Activated CD4-positive, alpha-beta memory T cell treated with anti-CD3 and anti-CD28 coated beads, Interleukin-2, amount 10 ng/mL, durations not matched to agents 7 days and 5 days (primary cell): ENCODE measurements at regions not wholly inside any gene's neighbourhood (a gene's known extent, or its start where the extent isn't known, plus 50 kb on each side); places are given as distances from the start of the nearest gene placed in this dataset.

Source experiments
- CTCF ChIA-PET: fragments of 350-600 bp; sonication (Branson Sonifier 250); formaldehyde crosslinking; loops from one replicate; lab custom pipeline; 2021; ENCODE audit warnings: antibody characterized with exemption, inconsistent platforms; lab: Charles Lee
- POLR2A ChIA-PET: fragments of 350-600 bp; sonication (Branson Sonifier 250); formaldehyde crosslinking; loops from one replicate; lab custom pipeline; 2021; ENCODE audit warnings: antibody characterized with exemption; lab: Charles Lee
- DNase-seq: peaks from one replicate; pipeline ENCODE4 v3.0.0-alpha.2; 2020
- H3K27ac Mint-ChIP-seq: one replicate; pipeline ENCODE4 v1.8.0; 2021; ENCODE audit warnings: mild to moderate bottlenecking, mixed read lengths
- H3K27me3 Mint-ChIP-seq: one replicate; pipeline ENCODE4 v1.8.0; 2021; ENCODE audit warnings: mixed read lengths
- H3K36me3 Mint-ChIP-seq: one replicate; pipeline ENCODE4 v1.8.0; 2021; ENCODE audit warnings: low read depth, mixed read lengths
- H3K4me1 Mint-ChIP-seq: one replicate; pipeline ENCODE4 v1.8.0; 2021; ENCODE audit warnings: mixed read lengths
- H3K4me3 Mint-ChIP-seq: one replicate; pipeline ENCODE4 v1.8.0; 2021; ENCODE audit warnings: mild to moderate bottlenecking, mixed read lengths
- H3K9me3 Mint-ChIP-seq: one replicate; pipeline ENCODE4 v1.8.0; 2021; ENCODE audit warnings: mixed read lengths

DNA sequence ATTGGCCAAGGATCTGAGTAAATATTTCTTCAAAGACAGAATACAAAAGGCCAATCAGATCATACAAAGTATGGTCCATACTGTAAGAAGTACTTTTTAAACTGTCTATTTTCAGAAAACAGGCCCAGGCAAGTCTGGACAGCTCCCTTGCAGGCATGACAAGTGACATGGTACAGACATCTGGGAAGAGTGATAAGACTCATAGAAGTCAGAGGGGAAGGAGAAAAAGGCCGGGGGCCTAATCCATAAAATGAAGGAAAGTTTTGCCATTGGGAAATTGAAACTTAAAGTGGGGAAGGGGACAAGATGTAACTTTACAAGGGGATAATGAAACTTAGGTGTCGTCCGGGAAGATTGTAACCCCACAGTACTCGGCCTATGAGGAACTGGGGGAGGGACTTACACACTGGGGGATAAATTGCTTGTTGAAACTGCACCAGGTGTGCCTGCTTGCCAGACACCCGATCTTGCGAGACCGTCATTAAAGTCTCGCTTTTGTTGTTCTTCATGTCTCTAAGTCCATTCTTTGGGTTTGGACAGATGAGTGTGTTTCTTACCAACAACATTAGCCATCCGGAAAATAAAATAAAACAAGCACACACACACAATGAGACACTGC, 684.0 kb downstream of the CDH11 start:
- Mint-ChIP-seq H3K4me1 (no peaks in the 10 kb centered on the region), H3K36me3 (no peaks in the 10 kb centered on the region), H3K27ac (no peak overlapping the region), H3K9me3 (peaks cover 7% of the 10 kb centered on the region), H3K27me3 (no peaks in the 10 kb centered on the region), H3K4me3 (no peak overlapping the region)
- ChIA-PET CTCF (no interaction called here), POLR2A (no interaction called here)
- no peak for DNase-seq

DNA sequence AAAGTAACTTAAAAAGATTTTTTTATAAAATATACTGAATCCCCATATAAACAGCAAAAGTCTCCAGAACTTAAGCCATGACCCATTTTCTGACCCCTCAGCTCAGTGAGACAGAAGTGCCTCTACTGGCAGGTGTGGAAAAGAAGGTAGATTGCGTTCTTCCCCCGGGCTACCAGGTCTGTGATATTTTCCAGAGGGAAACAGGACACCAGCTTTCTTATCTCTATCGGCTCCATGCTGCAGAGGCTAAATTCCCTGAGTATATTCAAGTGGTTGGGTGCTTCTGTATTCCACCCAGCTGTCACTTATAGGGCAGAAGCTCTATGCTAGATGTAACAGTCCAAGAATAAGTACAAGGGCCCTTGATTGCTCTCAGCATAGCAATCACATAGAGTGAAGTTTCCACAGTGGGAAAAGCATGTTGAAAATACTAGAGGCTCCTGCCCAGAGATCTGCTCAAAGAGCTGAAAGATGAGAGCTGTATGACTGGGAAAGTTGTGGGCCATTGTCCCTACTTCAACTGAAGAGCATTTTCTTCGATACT, 687.3 kb downstream of the CDH11 start:
- no peaks in the 10 kb centered on the region for H3K36me3 Mint-ChIP-seq
- no peaks in the 10 kb centered on the region for H3K27me3 Mint-ChIP-seq
- H3K27ac Mint-ChIP-seq = no peak overlapping the region
- ChIA-PET CTCF (no interaction called here), POLR2A (no interaction called here)
- no peak for DNase-seq
- H3K4me1 Mint-ChIP-seq = no peaks in the 10 kb centered on the region
- peaks cover 8% of the 10 kb centered on the region for H3K9me3 Mint-ChIP-seq
- H3K4me3 Mint-ChIP-seq = no peak overlapping the region

DNA sequence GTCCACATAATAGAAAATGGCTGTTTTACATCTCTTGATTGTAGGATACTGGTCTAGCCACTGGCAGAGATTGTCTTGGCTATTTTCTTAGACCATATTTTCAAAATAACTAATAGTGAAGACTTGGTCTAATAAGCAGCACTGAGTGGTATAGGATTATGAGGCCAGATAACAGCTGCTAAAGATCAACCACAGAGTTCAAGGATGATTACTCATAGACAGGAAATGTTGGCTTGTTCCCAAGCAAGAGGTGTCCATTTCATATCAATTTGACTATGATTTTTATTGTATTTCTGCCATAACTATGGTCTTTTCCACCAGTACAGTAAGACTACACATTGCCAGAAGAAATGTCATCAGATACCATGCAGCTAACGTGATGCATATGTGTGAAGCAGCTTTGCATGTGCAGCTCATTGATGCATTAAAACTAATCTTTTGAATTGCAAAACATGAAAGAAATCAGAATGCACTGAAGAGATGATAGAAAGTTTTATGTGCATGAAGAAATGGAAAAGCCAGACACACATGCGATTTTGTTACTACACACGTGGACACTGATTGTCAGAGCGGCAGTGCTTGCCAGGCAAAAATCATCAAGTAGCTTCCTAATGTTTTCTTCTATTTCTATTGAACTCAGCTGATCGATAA, 693.3 kb downstream of the CDH11 start:
- H3K9me3 Mint-ChIP-seq = peaks cover 12% of the 10 kb centered on the region
- DNase-seq = no peak
- no peak overlapping the region for H3K27ac Mint-ChIP-seq
- no peaks in the 10 kb centered on the region for H3K27me3 Mint-ChIP-seq
- ChIA-PET POLR2A (no interaction called here), CTCF (no interaction called here)
- H3K4me1 Mint-ChIP-seq = no peaks in the 10 kb centered on the region
- no peaks in the 10 kb centered on the region for H3K36me3 Mint-ChIP-seq
- no peak overlapping the region for H3K4me3 Mint-ChIP-seq

DNA sequence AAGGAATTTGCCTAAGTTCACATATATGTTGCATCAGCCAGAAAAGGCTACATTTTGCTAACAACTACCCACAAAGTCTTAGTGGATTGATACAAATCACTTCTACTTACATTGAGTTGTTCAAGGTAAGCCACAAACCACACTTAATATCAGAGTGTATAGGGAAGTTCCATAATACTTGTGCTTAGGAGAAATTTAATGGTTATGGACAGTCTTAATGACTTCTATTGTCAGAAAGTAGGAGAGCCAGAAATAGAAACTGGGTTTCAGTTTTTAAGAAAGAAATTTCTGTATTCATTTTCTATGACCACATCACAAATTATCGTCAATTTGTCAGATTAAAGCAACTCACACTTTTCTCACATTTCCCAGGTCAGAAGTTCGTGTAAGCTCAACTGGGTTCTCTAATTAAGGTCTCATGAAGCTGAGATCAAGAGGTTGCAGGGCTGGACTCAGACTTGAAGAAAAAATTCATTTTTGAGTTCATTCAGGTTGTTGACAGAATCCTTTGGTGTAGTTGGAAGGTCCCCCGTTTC, 695.7 kb downstream of the CDH11 start:
- H3K36me3 Mint-ChIP-seq = no peaks in the 10 kb centered on the region
- H3K4me3 Mint-ChIP-seq = no peak overlapping the region
- no peak for DNase-seq
- no peak overlapping the region for H3K27ac Mint-ChIP-seq
- H3K9me3 Mint-ChIP-seq = peaks cover 16% of the 10 kb centered on the region
- CTCF ChIA-PET = no interaction called here
- POLR2A ChIA-PET = no interaction called here
- no peaks in the 10 kb centered on the region for H3K4me1 Mint-ChIP-seq
- no peaks in the 10 kb centered on the region for H3K27me3 Mint-ChIP-seq

DNA sequence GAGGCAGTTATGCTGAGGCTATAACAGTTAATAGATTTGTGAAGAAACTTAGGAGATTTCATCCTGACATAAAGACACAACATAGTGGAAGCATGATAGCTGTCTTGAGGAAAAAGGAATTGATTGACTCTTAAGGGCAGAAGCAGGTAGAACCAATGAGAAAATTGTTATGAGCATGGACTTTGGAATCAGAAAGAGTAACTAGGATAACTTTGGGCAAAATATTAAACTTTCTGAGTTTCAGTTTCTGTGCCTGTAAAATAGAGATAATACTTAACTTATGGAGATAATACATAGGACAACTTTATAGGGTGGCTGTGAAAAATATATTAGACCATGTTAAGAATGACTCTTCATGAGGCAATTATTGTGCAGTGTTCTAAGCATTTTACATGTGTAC, 696.5 kb downstream of the CDH11 start:
- DNase-seq = no peak
- ChIA-PET POLR2A (no interaction called here), CTCF (no interaction called here)
- Mint-ChIP-seq H3K36me3 (no peaks in the 10 kb centered on the region), H3K4me3 (no peak overlapping the region), H3K27ac (no peak overlapping the region), H3K27me3 (no peaks in the 10 kb centered on the region), H3K4me1 (no peaks in the 10 kb centered on the region), H3K9me3 (peaks cover 17% of the 10 kb centered on the region)

DNA sequence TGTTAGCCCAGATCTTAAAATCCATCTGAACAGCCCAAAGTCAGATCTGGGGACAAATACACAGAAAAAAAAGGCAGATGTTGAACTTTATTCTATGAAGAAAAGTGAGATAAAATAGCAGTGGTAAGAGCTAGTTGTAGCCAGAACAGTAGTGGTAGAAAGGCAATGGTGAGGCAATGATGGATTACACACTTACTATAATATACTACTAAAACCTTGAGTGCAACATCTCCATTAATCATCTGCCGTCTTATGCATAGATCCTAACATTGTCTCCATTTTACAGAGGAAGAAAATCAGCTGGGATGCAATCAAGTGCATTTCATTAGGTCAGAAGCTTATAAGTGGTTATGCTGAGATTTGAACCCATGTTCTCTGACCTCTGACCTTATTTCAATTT, 699.6 kb downstream of the CDH11 start:
- Mint-ChIP-seq H3K36me3 (no peaks in the 10 kb centered on the region), H3K27me3 (no peaks in the 10 kb centered on the region), H3K4me1 (no peaks in the 10 kb centered on the region), H3K9me3 (peaks cover 21% of the 10 kb centered on the region), H3K4me3 (no peak overlapping the region), H3K27ac (no peak overlapping the region)
- ChIA-PET CTCF (no interaction called here), POLR2A (no interaction called here)
- DNase-seq = no peak

DNA sequence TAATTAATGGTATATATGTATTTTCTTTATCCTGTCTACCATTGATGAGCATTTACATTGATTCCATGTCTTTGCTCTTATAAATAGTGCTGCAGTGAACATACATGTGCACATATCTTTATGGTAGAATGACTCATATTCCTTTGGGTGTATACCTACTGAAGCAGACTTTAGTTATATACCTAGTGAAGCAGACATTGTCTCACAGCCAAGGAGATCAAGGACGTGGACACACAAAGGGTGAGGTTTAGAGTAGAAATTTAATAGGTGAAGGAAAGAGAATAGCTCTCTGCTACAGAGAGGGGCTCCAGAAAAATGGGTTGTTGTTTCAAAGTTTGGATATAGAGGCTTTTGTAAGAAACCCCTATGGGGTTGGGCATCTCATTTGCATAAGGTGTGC, 700.3 kb downstream of the CDH11 start:
- peaks cover 25% of the 10 kb centered on the region for H3K9me3 Mint-ChIP-seq
- no peak overlapping the region for H3K4me3 Mint-ChIP-seq
- no peak for DNase-seq
- ChIA-PET CTCF (no interaction called here), POLR2A (no interaction called here)
- H3K36me3 Mint-ChIP-seq = no peaks in the 10 kb centered on the region
- H3K27me3 Mint-ChIP-seq = no peaks in the 10 kb centered on the region
- H3K27ac Mint-ChIP-seq = no peak overlapping the region
- H3K4me1 Mint-ChIP-seq = no peaks in the 10 kb centered on the region

DNA sequence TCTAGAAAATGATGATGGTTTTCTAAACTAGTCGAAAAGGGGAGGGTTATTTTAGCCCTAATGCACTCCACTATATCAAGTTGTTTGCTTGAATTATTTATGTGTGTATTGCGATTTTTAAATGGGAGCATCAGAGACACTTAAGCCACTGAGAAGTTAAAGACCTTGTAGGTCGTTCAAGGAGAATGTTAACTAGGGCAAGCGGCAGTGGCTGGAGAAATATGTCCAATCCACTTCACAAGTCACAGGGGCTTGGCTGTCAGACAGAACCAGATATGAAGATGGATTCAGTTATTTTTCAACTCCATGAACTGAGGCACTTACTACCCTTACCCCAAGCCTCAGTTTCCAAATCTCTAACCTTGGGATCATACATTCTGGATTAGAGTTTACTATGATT, 702.0 kb downstream of the CDH11 start:
- Mint-ChIP-seq H3K27ac (no peak overlapping the region), H3K9me3 (peaks cover 25% of the 10 kb centered on the region), H3K27me3 (no peaks in the 10 kb centered on the region), H3K4me3 (no peak overlapping the region), H3K36me3 (no peaks in the 10 kb centered on the region), H3K4me1 (peaks cover 1% of the 10 kb centered on the region)
- ChIA-PET CTCF (no interaction called here), POLR2A (no interaction called here)
- no peak for DNase-seq

DNA sequence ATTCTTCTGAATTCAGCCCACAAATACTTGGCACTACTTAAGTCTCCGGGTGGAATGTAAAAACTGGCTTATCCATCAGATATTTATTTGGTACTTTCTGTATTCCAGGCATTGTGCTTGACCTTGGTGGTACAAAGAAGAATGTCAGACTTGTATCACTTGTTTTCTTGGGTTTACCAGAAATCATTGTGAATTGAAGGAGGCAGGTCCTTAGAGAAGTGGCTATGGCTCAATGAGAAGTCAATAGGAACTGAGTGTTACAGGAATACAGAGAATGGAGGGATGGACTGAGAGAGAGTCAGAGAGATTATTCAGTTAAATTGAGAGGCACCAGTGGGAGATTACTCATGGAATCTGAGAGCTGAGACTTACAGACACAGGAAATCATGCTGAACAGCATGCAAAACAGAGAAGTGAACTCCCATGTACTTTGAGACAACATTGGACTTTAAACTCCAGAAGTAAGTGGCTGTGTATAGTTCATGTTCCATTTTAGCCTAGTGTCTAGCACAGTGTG, 704.1 kb downstream of the CDH11 start:
- ChIA-PET POLR2A (no interaction called here), CTCF (no interaction called here)
- peaks cover 28% of the 10 kb centered on the region for H3K9me3 Mint-ChIP-seq
- peaks cover 1% of the 10 kb centered on the region for H3K4me1 Mint-ChIP-seq
- H3K27me3 Mint-ChIP-seq = no peaks in the 10 kb centered on the region
- H3K27ac Mint-ChIP-seq = no peak overlapping the region
- H3K4me3 Mint-ChIP-seq = no peak overlapping the region
- DNase-seq = no peak
- no peaks in the 10 kb centered on the region for H3K36me3 Mint-ChIP-seq

DNA sequence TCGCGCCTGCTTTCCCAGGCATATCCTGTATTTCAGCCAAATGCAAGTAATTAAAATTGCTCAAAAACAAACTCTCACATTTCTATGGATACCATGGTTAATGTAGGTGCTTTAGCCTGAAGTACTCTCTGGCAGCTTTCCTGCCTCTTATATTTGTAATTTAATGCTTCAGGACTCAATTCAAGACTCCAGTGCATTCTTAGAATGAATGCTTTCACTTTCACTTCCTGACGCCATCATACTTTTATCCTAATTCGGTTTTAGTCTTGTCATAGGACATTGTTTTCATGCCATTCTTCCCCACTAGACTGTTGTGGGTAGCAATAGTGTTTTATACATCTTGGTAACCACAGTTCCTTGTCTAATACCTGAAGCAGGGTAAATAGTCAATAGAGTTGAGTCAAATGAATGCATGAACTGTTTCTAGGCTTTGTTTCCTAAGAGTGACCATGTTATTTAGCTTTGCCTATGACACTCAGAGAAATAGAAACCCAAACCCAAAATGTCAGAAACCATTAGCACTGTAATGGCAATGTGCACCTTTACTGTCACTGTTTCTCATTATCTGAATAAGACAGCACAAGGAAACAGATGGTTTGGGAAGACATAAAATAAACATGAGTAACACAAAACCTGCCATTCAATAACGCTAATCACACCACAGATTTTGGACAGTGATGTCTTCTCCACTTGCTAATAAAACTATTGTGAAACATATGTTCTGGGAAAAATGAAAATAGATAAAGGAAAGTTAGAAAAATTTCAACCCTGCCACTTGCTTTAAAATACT, 705.5 kb downstream of the CDH11 start:
- CTCF ChIA-PET = no interaction called here
- Mint-ChIP-seq H3K9me3 (peaks cover 30% of the 10 kb centered on the region), H3K27ac (no peak overlapping the region)

DNA sequence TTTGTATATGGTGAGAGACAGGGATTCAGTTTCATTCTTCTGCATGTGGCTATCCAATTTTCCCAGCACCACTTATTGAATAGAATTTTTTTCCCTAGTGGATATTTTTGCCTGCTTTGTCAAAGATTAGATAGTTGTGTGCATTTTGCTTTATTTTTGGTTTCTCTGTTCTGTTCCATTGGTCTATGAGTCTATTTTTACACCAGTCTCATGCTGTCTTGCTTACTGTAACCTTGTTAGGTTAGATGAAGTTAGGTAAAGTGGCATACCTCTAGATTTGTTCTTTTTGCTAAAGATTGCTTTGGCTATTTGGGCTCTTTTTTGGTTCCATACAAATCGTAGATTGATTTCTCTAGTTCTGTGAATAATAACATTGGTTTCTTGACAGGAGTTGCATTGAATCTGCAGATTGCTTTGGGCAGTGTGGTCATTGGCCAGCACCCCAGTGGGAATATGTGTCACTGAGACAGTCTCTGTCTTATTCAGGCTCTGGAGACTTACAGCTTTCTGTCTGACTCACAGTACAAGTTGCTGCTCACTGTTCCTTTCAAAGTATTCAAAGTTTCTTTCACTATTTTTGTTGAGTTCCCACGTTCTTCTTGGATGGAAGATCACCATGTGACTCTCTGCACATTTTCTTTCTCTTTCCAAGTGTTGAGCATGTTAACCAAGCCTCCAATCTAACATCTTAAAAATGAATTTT, 709.1 kb downstream of the CDH11 start:
- DNase-seq = no peak
- CTCF ChIA-PET = no interaction called here

More for the DNA sequence above, 705.5 kb downstream of the CDH11 start:
- Mint-ChIP-seq H3K4me1 (peaks cover 1% of the 10 kb centered on the region), H3K4me3 (no peak overlapping the region), H3K27me3 (no peaks in the 10 kb centered on the region), H3K36me3 (no peaks in the 10 kb centered on the region)
- DNase-seq = no peak
- POLR2A ChIA-PET = no interaction called here

DNA sequence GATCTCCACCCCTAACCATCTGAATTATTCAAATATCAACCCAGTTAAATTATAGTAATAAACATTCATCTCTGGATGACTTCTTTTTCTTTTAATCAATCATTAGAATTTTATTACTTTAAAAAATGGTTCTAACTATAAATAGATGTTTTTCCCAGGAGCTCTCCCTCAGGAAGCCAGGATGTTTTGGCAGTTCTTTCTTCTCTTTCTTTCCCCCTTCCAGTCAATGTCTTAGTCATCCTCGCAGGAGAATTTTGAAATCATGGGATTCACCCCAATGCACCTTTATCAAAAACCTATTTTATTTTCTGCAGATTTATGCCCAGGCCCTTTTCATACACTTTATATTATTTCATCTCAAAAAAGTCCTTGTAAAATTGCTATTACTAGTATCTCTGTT, 711.6 kb downstream of the CDH11 start:
- H3K4me3 Mint-ChIP-seq = no peak overlapping the region
- H3K27me3 Mint-ChIP-seq = no peaks in the 10 kb centered on the region
- no peaks in the 10 kb centered on the region for H3K36me3 Mint-ChIP-seq
- ChIA-PET POLR2A (no interaction called here), CTCF (no interaction called here)
- H3K27ac Mint-ChIP-seq = no peak overlapping the region
- no peak for DNase-seq
- no peaks in the 10 kb centered on the region for H3K4me1 Mint-ChIP-seq
- H3K9me3 Mint-ChIP-seq = peaks cover 16% of the 10 kb centered on the region

More for the DNA sequence above, 709.1 kb downstream of the CDH11 start:
- Mint-ChIP-seq H3K4me3 (no peak overlapping the region), H3K4me1 (peaks cover 1% of the 10 kb centered on the region), H3K36me3 (no peaks in the 10 kb centered on the region), H3K27me3 (no peaks in the 10 kb centered on the region), H3K27ac (no peak overlapping the region), H3K9me3 (peaks cover 22% of the 10 kb centered on the region)
- POLR2A ChIA-PET = no interaction called here

DNA sequence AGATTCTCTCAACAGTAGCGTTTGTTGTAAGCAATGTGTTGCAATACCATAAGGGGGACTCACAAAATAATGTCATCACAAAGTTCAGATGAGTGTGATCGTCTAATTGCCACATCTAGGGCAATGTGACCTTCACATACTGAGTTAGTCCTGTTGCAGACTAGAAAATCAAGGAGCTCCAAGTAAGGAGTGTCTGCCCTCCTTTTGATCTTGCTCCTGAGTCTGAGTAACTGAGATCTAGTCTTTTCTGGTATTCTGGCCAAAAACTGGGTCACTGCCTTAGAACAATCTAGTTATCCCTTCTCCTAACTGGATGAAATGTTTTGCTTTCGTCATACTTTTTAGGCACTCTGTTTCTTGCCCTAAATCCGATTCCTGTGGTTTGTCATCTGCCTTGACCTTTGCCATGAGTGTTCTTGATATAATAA, 712.1 kb downstream of the CDH11 start:
- Mint-ChIP-seq H3K27ac (no peak overlapping the region), H3K27me3 (no peaks in the 10 kb centered on the region), H3K9me3 (peaks cover 15% of the 10 kb centered on the region), H3K4me1 (no peaks in the 10 kb centered on the region), H3K4me3 (no peak overlapping the region), H3K36me3 (no peaks in the 10 kb centered on the region)
- ChIA-PET CTCF (no interaction called here), POLR2A (no interaction called here)
- DNase-seq = no peak
